Stomach (tissue), 4 donors: ENCODE measurements at regions not wholly inside any gene's neighbourhood (a gene's known extent, or its start where the extent isn't known, plus 50 kb on each side); places are given as distances from the start of the nearest gene placed in this dataset.

Experiments
- CTCF ChIP-seq, 7 experiments: fragments of 450-650 bp in 4 of 7; fragments of 200-600 bp in 3 of 7; sonication (generic) in 3 of 7; IDR thresholded peaks; one replicate each; pipeline ENCODE4 v1.5.1; 2016 to 2019; ENCODE audit warnings: antibody characterized with exemption in 7 of 7, control low read depth in 2 of 7, mild to moderate bottlenecking in 1 of 7
- POLR2A ChIP-seq, 4 donors: fragments of 450-650 bp; IDR thresholded peaks; one replicate each; pipeline ENCODE4 v1.6.1; 2016; ENCODE audit warnings: antibody characterized with exemption in 4 of 4, control low read depth in 2 of 4, mild to moderate bottlenecking in 1 of 4, moderate library complexity in 1 of 4

GRCh38 chr21:17050646-17051045 lies 462.2 kb upstream of the CXADR start:
- TF ChIP-seq CTCF (IDR thresholded peaks at IDR 0.05) (no peak), POLR2A (IDR thresholded peaks at IDR 0.05) (no peak)
